PC-9 (cell line): ENCODE measurements at regions not wholly inside any gene's neighbourhood (a gene's known extent, or its start where the extent isn't known, plus 50 kb on each side); places are given as distances from the start of the nearest gene placed in this dataset.

Experiments
- BruUV-seq: library from RNA; stranded (reverse); fragments of 400-500 nt; replicated peaks from 2 replicates; lab custom pipeline; 2021; lab: Mats Ljungman, UMichigan
- CTCF ChIA-PET: fragments of 300-600 bp; sonication (Branson Sonifier 250); formaldehyde crosslinking; loops from one replicate; lab custom pipeline; 2022; ENCODE audit warnings: antibody characterized with exemption; lab: Charles Lee
- POLR2A ChIA-PET: fragments of 300-600 bp; sonication (Branson Sonifier 250); formaldehyde crosslinking; loops from one replicate; lab custom pipeline; 2022; ENCODE audit warnings: antibody characterized with exemption; ENCODE audit not compliant: unreplicated experiment; lab: Charles Lee
- DNase-seq, 2 experiments: peaks; one replicate each; pipeline versions ENCODE4 v3.0.0 to v3.0.0-alpha.2; 2015 to 2022; ENCODE audit warnings: mixed read lengths in 1 of 2
- H2AFZ ChIP-seq: fragments of 200-600 bp; sonication (generic); 2 replicates; pipeline ENCODE4 v1.8.1; 2017; ENCODE audit warnings: antibody characterized with exemption
- H3F3A ChIP-seq: fragments of 200-600 bp; sonication (generic); 2 replicates; pipeline ENCODE4 v1.8.1; 2017; ENCODE audit warnings: antibody characterized with exemption, mild to moderate bottlenecking, low read depth; ENCODE audit not compliant: insufficient read depth
- H3K27ac ChIP-seq: fragments of 200-600 bp; sonication (generic); 2 replicates; pipeline ENCODE4 v1.6.1; 2016; ENCODE audit warnings: mixed run types
- H3K27me3 ChIP-seq: fragments of 200-600 bp; sonication (generic); 2 replicates; pipeline ENCODE4 v1.6.1; 2016; ENCODE audit warnings: low read depth, mixed run types; ENCODE audit not compliant: insufficient read depth
- H3K36me3 ChIP-seq: fragments of 200-600 bp; sonication (generic); 2 replicates; pipeline ENCODE4 v1.6.1; 2016; ENCODE audit warnings: low read depth, mixed run types
- H3K4me1 ChIP-seq: fragments of 200-600 bp; sonication (generic); replicated peaks from 2 replicates; pipeline ENCODE4 v1.6.1; 2016; ENCODE audit warnings: mixed run types; ENCODE audit not compliant: insufficient read depth
- H3K4me2 ChIP-seq: fragments of 200-600 bp; sonication (generic); 2 replicates; pipeline ENCODE4 v1.6.1; 2017; ENCODE audit warnings: mixed run types
- H3K4me3 ChIP-seq: fragments of 200-600 bp; sonication (generic); 2 replicates; pipeline ENCODE4 v1.6.1; 2016; ENCODE audit warnings: mixed run types
- H3K79me2 ChIP-seq: fragments of 200-600 bp; sonication (generic); 2 replicates; pipeline ENCODE4 v1.6.1; 2017; ENCODE audit warnings: low read depth, mixed run types
- H3K9me2 ChIP-seq: fragments of 200-600 bp; sonication (generic); 2 replicates; pipeline ENCODE4 v1.8.1; 2017; ENCODE audit warnings: mild to moderate bottlenecking; ENCODE audit not compliant: insufficient read depth
- H3K9me3 ChIP-seq: fragments of 200-600 bp; sonication (generic); 2 replicates; pipeline ENCODE4 v1.8.1; 2016; ENCODE audit warnings: low read depth; ENCODE audit not compliant: insufficient read depth
- H4K20me1 ChIP-seq: fragments of 200-600 bp; sonication (generic); 2 replicates; pipeline ENCODE4 v1.8.1; 2017; ENCODE audit not compliant: insufficient read depth
- CTCF ChIP-seq: fragments of 200-600 bp; sonication (generic); conservative IDR thresholded peaks from 2 replicates; pipeline ENCODE4 v1.6.1; 2017; ENCODE audit warnings: mixed run types, antibody characterized with exemption, mild to moderate bottlenecking, moderate library complexity
- EZH2 ChIP-seq: fragments of 200-600 bp; sonication (generic); IDR thresholded peaks from 2 replicates; pipeline ENCODE4 v1.8.0; 2017; ENCODE audit warnings: antibody characterized with exemption, low read depth
- intact Hi-C: fragments of 100-400 bp; cut with micrococcal nuclease; formaldehyde crosslinking; loops from one replicate; pipeline ENCODE4 v1.10.0; 2022; ENCODE audit not compliant: unreplicated experiment

GRCh38 chr4:38328989-38329729 lies 334.8 kb upstream of the KLF3 start:
- H3K27me3 ChIP-seq: no peaks in the 10 kb centered on the region
- H3K9me3 ChIP-seq: no peaks in the 10 kb centered on the region
- no peak for DNase-seq
- no peaks in the 10 kb centered on the region for H4K20me1 ChIP-seq
- BruUV-seq: no TSS peak
- H3K79me2 ChIP-seq: no peaks in the 10 kb centered on the region
- intact Hi-C loops: no loop called here
- H3F3A ChIP-seq: no peaks in the 10 kb centered on the region
- POLR2A ChIA-PET: interaction anchor here (0.6 to 0.7 kb wide), 2 partner anchors 854 to 882 kb away, joined by 5 to 9 read pairs; no protein-coding TSS in a partner anchor
- H3K27ac ChIP-seq: no peak overlapping the region
- H3K36me3 ChIP-seq: no peaks in the 10 kb centered on the region
- H2AFZ ChIP-seq: no peak overlapping the region
- CTCF ChIA-PET: no interaction called here
- no peak for TF ChIP-seq CTCF
- TF ChIP-seq EZH2: no peak
- peaks cover 12% of the 10 kb centered on the region; the same call in 1 of the 2 replicates for H3K4me1 ChIP-seq
- H3K9me2 ChIP-seq: no peaks in the 10 kb centered on the region
- H3K4me2 ChIP-seq: no peak overlapping the region
- H3K4me3 ChIP-seq: no peak overlapping the region

- H2AFZ ChIP-seq: no peak overlapping the region
- ChIA-PET POLR2A (no interaction called here), CTCF (no interaction called here)
- no peaks in the 10 kb centered on the region; the same call in 1 of the 2 replicates for H3K9me3 ChIP-seq
- BruUV-seq: no TSS peak
- no peaks in the 10 kb centered on the region for H3K9me2 ChIP-seq
- no peaks in the 10 kb centered on the region for H3K27me3 ChIP-seq
- H3K27ac ChIP-seq: no peak overlapping the region
- H3K79me2 ChIP-seq: no peaks in the 10 kb centered on the region
- no peak overlapping the region for H3K4me3 ChIP-seq
- no peaks in the 10 kb centered on the region for H4K20me1 ChIP-seq
- no peak for DNase-seq
- H3K4me2 ChIP-seq: no peak overlapping the region
- H3K36me3 ChIP-seq: no peaks in the 10 kb centered on the region
- intact Hi-C loops: no loop called here
- H3K4me1 ChIP-seq: peaks cover 23% of the 10 kb centered on the region
- TF ChIP-seq EZH2 (no peak), CTCF (no peak)
- H3F3A ChIP-seq: 0 out of 2 replicates have a peak, but pooled peaks cover 2% of the 10 kb centered on the region
Observed at GRCh38 chr4:38330321-38330720, 333.7 kb upstream of the KLF3 start.

- Histone ChIP-seq H3F3A (0 out of 2 replicates have a peak, but pooled peaks cover 3% of the 10 kb centered on the region), H4K20me1 (no peaks in the 10 kb centered on the region), H2AFZ (no peak overlapping the region), H3K79me2 (no peaks in the 10 kb centered on the region), H3K4me2 (no peak overlapping the region), H3K9me2 (no peaks in the 10 kb centered on the region), H3K4me1 (peaks cover 24% of the 10 kb centered on the region), H3K4me3 (no peak overlapping the region), H3K27ac (no peak overlapping the region), H3K9me3 (no peaks in the 10 kb centered on the region; the same call in 1 of the 2 replicates), H3K27me3 (no peaks in the 10 kb centered on the region), H3K36me3 (no peaks in the 10 kb centered on the region)
- CTCF ChIA-PET: no interaction called here
- no peak for DNase-seq
- BruUV-seq: no TSS peak
- POLR2A ChIA-PET: interaction anchor here (0.6 kb wide), 1 partner anchor 1139 kb away, joined by 3 read pairs; no protein-coding TSS in a partner anchor
- intact Hi-C loops: no loop called here
- no peak for TF ChIP-seq EZH2
- TF ChIP-seq CTCF: no peak
Observed at GRCh38 chr4:38330936-38331335, 333.1 kb upstream of the KLF3 start.
